ENCODE measurements at regions not wholly inside any gene's neighbourhood (a gene's known extent, or its start where the extent isn't known, plus 50 kb on each side); places are given as distances from the start of the nearest gene placed in this dataset.

- TF ChIP-seq POLR2AphosphoS5 (IDR thresholded peaks at IDR 0.05; ENCODE audit: borderline replicate concordance, low read depth, low read length) (no peak), EZH2 (IDR thresholded peaks at IDR 0.05) (no peak), FOXP2 (optimal IDR thresholded peaks at IDR 0.05; ENCODE audit: control extremely low read depth, extremely low read length, insufficient read depth) (no peak)
These were observed 109.1 kb downstream of the COL6A6 start for GRCh38 chr3:130626049-130626448.
